OCI-LY1 (cell line): ENCODE measurements at regions not wholly inside any gene's neighbourhood (a gene's known extent, or its start where the extent isn't known, plus 50 kb on each side); places are given as distances from the start of the nearest gene placed in this dataset.

ENCODE experiments used
- H2AFZ ChIP-seq: fragments of 200-600 bp; sonication (generic), shearing (Covaris generic); 2 replicates; pipeline ENCODE4 v1.6.0; 2014; ENCODE audit warnings: antibody characterized with exemption, mild to moderate bottlenecking, low read length
- H3F3A ChIP-seq: fragments of 200-600 bp; sonication (generic), shearing (Covaris generic); 2 replicates; pipeline ENCODE4 v1.6.0; 2014; ENCODE audit warnings: mild to moderate bottlenecking, antibody characterized with exemption, low read length, moderate library complexity; ENCODE audit not compliant: insufficient read depth
- H3K27ac ChIP-seq: fragments of 200-600 bp; sonication (generic); 2 replicates; pipeline ENCODE4 v1.5.1; 2014; ENCODE audit warnings: low read length, mixed run types, mild to moderate bottlenecking, low read depth; ENCODE audit not compliant: poor library complexity, severe bottlenecking
- H3K27me3 ChIP-seq: fragments of 200-600 bp; sonication (generic); 2 replicates; pipeline ENCODE4 v1.6.0; 2014; ENCODE audit warnings: antibody characterized with exemption, mild to moderate bottlenecking, low read length, moderate library complexity; ENCODE audit not compliant: insufficient read depth
- H3K36me3 ChIP-seq: fragments of 200-600 bp; sonication (generic); 2 replicates; pipeline ENCODE4 v1.6.1; 2014; ENCODE audit warnings: mild to moderate bottlenecking, antibody characterized with exemption, low read length, moderate library complexity, mixed read lengths; ENCODE audit not compliant: insufficient read depth
- H3K4me1 ChIP-seq: fragments of 200-600 bp; sonication (generic); 2 replicates; pipeline ENCODE4 v1.5.1; 2014; ENCODE audit warnings: mild to moderate bottlenecking, low read length, moderate library complexity; ENCODE audit not compliant: insufficient read depth, severe bottlenecking
- H3K4me2 ChIP-seq: fragments of 200-600 bp; sonication (generic), shearing (Covaris generic); 2 replicates; pipeline ENCODE4 v1.6.1; 2014; ENCODE audit warnings: low read length
- H3K4me3 ChIP-seq: fragments of 200-600 bp; sonication (generic); 2 replicates; pipeline ENCODE4 v1.5.1; 2014; ENCODE audit warnings: low read length, low read depth, mild to moderate bottlenecking, mixed read lengths; ENCODE audit not compliant: poor library complexity, severe bottlenecking
- H3K79me2 ChIP-seq: fragments of 200-600 bp; shearing (Covaris generic); 2 replicates; pipeline ENCODE4 v1.6.1; 2016; ENCODE audit warnings: mixed run types, low read length, mixed read lengths; ENCODE audit not compliant: insufficient read depth
- H3K9ac ChIP-seq: fragments of 200-600 bp; sonication (generic), shearing (Covaris generic); 2 replicates; pipeline ENCODE4 v1.6.1; 2014; ENCODE audit warnings: mild to moderate bottlenecking, low read length, mixed read lengths
- H3K9me2 ChIP-seq: fragments of 200-600 bp; sonication (generic), shearing (Covaris generic); 2 replicates; pipeline ENCODE4 v1.6.1; 2014; ENCODE audit warnings: low read depth, mild to moderate bottlenecking, low read length, mixed read lengths
- H3K9me3 ChIP-seq: fragments of 200-600 bp; shearing (Covaris generic); 2 replicates; pipeline ENCODE4 v1.6.1; 2014; ENCODE audit warnings: low read length, mixed read lengths
- H4K20me1 ChIP-seq: fragments of 200-600 bp; sonication (generic), shearing (Covaris generic); 2 replicates; pipeline ENCODE4 v1.6.0; 2016; ENCODE audit warnings: mild to moderate bottlenecking, low read length; ENCODE audit not compliant: insufficient read depth
- CTCF ChIP-seq: fragments of 200-600 bp; sonication (generic), shearing (Covaris generic); IDR thresholded peaks from 2 replicates; pipeline ENCODE4 v1.5.1; 2017; ENCODE audit warnings: mild to moderate bottlenecking, antibody characterized with exemption, low read length, moderate library complexity, mixed read lengths
- EZH2 ChIP-seq: fragments of 200-600 bp; sonication (generic), shearing (Covaris generic); IDR thresholded peaks from 2 replicates; pipeline ENCODE4 v1.8.0; 2017; ENCODE audit warnings: borderline replicate concordance, mixed run types, mild to moderate bottlenecking, antibody characterized with exemption, low read length, moderate library complexity, mixed read lengths

GRCh38 chr16:65285128-65286048 is 163.5 kb upstream of the CDH11 start:
- no peaks in the 10 kb centered on the region for H3K9me2 ChIP-seq
- no peaks in the 10 kb centered on the region for H3K4me1 ChIP-seq
- H3K4me3 ChIP-seq, result no peak overlapping the region
- no peaks in the 10 kb centered on the region for H3K79me2 ChIP-seq
- H3K27ac ChIP-seq, result no peak overlapping the region
- no peaks in the 10 kb centered on the region for H3K36me3 ChIP-seq
- no peaks in the 10 kb centered on the region for H3F3A ChIP-seq
- no peaks in the 10 kb centered on the region for H4K20me1 ChIP-seq
- H3K9ac ChIP-seq, result no peak overlapping the region
- TF ChIP-seq CTCF, result no peak
- no peak for TF ChIP-seq EZH2
- no peaks in the 10 kb centered on the region for H3K27me3 ChIP-seq
- no peak overlapping the region for H3K4me2 ChIP-seq
- H2AFZ ChIP-seq, result no peak overlapping the region
- H3K9me3 ChIP-seq, result no peaks in the 10 kb centered on the region

- no peak overlapping the region for H3K4me3 ChIP-seq
- H3K27me3 ChIP-seq, result no peaks in the 10 kb centered on the region
- no peaks in the 10 kb centered on the region for H3F3A ChIP-seq
- no peak overlapping the region for H2AFZ ChIP-seq
- H3K27ac ChIP-seq, result no peak overlapping the region
- TF ChIP-seq CTCF (no peak), EZH2 (no peak)
- no peaks in the 10 kb centered on the region for H3K9me2 ChIP-seq
- no peaks in the 10 kb centered on the region for H4K20me1 ChIP-seq
- H3K9ac ChIP-seq, result no peak overlapping the region
- H3K4me2 ChIP-seq, result no peak overlapping the region
- no peaks in the 10 kb centered on the region for H3K79me2 ChIP-seq
- no peaks in the 10 kb centered on the region for H3K36me3 ChIP-seq
- no peaks in the 10 kb centered on the region for H3K4me1 ChIP-seq
- no peaks in the 10 kb centered on the region for H3K9me3 ChIP-seq
These were observed 162.8 kb upstream of the CDH11 start for GRCh38 chr16:65284626-65285025.

- no peaks in the 10 kb centered on the region for H3K9me3 ChIP-seq
- H2AFZ ChIP-seq, result no peak overlapping the region
- H3K27me3 ChIP-seq, result no peaks in the 10 kb centered on the region
- TF ChIP-seq CTCF, result no peak
- no peak for TF ChIP-seq EZH2
- H3K27ac ChIP-seq, result no peak overlapping the region
- H3K4me1 ChIP-seq, result no peaks in the 10 kb centered on the region
- no peaks in the 10 kb centered on the region for H3K79me2 ChIP-seq
- no peak overlapping the region for H3K9ac ChIP-seq
- H3K9me2 ChIP-seq, result no peaks in the 10 kb centered on the region
- no peak overlapping the region for H3K4me2 ChIP-seq
- no peaks in the 10 kb centered on the region for H4K20me1 ChIP-seq
- H3K4me3 ChIP-seq, result no peak overlapping the region
- H3K36me3 ChIP-seq, result no peaks in the 10 kb centered on the region
- no peaks in the 10 kb centered on the region for H3F3A ChIP-seq
These were observed 161.4 kb upstream of the CDH11 start for GRCh38 chr16:65283181-65283651.
